Naive thymus-derived CD8-positive, alpha-beta T cell (primary cell): ENCODE measurements at regions not wholly inside any gene's neighbourhood (a gene's known extent, or its start where the extent isn't known, plus 50 kb on each side); places are given as distances from the start of the nearest gene placed in this dataset.

Experiments used
- ATAC-seq, 2 donors: fragments of 150-1000 bp; cut with Tn5 transposase in 1 of 2; sonication (Bioruptor Pico), chemical (Tn5 transposase) in 1 of 2; 1 replicate in 1 of 2; 2 replicates in 1 of 2; pipeline ENCODE4 v1.10.0; 2021; ENCODE audit warnings: mild to moderate bottlenecking in 2 of 2, moderate library complexity in 2 of 2
- POLR2A ChIA-PET: fragments of 350-600 bp; sonication (Branson Sonifier 250); formaldehyde crosslinking; loops from one replicate; lab custom pipeline; 2021; ENCODE audit warnings: antibody characterized with exemption; lab: Charles Lee
- DNase-seq, 10 donors: peaks; one replicate each; pipeline versions ENCODE4 v3.0.0 to v3.0.0-alpha.2; 2020 to 2022
- H3K27ac Mint-ChIP-seq, 10 donors: one replicate each; pipeline ENCODE4 v1.8.0; 2020 to 2022; ENCODE audit warnings: mild to moderate bottlenecking in 10 of 10, mixed read lengths in 10 of 10, moderate library complexity in 4 of 10, inconsistent platforms in 1 of 10
- H3K27me3 Mint-ChIP-seq, 5 donors: one replicate each; pipeline ENCODE4 v1.8.0; 2021 to 2022; ENCODE audit warnings: mixed read lengths in 5 of 5
- H3K36me3 Mint-ChIP-seq, 3 donors: one replicate each; pipeline ENCODE4 v1.8.0; 2020 to 2022; ENCODE audit warnings: mixed read lengths in 3 of 3, mild to moderate bottlenecking in 2 of 3, inconsistent platforms in 1 of 3
- H3K4me1 Mint-ChIP-seq, 4 donors: one replicate each; pipeline ENCODE4 v1.8.0; 2021 to 2022; ENCODE audit warnings: mixed read lengths in 4 of 4
- H3K4me3 Mint-ChIP-seq, 10 donors: one replicate each; pipeline ENCODE4 v1.8.0; 2020 to 2022; ENCODE audit warnings: mild to moderate bottlenecking in 10 of 10, mixed read lengths in 10 of 10, moderate library complexity in 6 of 10, inconsistent platforms in 1 of 10
- H3K9me3 Mint-ChIP-seq, 9 donors: one replicate each; pipeline ENCODE4 v1.8.0; 2020 to 2022; ENCODE audit warnings: mixed read lengths in 9 of 9, mild to moderate bottlenecking in 3 of 9, inconsistent platforms in 1 of 9, moderate library complexity in 1 of 9

DNA sequence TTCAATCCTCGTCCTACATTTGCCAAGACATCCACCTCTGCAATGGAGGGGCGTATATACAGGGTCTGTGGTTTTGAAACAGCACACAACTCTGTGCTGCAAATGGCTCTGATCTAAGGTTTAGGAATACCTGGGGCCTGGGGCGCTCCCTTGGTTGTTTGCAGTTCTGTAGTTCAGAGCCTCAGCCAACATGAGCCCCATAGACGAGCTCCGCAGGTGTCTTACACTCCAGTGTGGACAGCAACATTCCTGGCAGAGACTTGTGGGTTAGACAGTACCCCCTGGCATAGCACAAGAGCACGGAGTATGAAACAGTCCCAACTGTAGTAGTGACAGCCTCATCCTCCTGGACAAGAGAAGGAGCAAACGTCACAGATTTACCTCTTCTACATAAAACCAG lies 120.3 kb upstream of the BARHL2 start:
- Mint-ChIP-seq H3K36me3 (peaks cover 4 to 18% (median 4%) of the 10 kb centered on the region in 3 donors), H3K9me3 (peaks cover 0 to 4% (median 0%) of the 10 kb centered on the region in 9 donors), H3K27me3 (peaks cover 71 to 100% (median 82%) of the 10 kb centered on the region in 5 donors), H3K4me1 (peaks cover 12 to 38% (median 25%) of the 10 kb centered on the region in 4 donors), H3K27ac (no peak overlapping the region), H3K4me3 (peak overlapping the region in 1 of 10 donors; percentile 69)
- DNase-seq (no peak), ATAC-seq (no peak)
- POLR2A ChIA-PET: no interaction called here

DNA sequence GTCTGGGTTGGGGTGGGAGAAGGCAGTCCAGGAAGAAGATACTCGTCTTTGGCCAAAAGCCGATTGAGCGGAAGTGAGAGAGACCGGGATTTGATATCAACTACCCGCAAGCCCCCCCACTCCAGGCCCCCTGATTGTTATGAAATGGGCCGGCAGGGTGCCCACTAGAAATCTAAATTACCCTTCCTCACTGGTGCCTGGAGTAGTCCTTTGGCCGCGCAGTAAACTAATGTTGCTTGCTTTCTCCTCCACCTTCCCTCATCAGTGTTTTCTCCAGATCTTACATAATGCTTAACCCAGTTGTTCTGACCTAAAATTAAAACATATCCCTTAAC lies 119.2 kb upstream of the BARHL2 start:
- no peak overlapping the region for H3K27ac Mint-ChIP-seq
- POLR2A ChIA-PET: no interaction called here
- peaks cover 0 to 6% (median 0%) of the 10 kb centered on the region in 9 donors for H3K9me3 Mint-ChIP-seq
- DNase-seq (no peak), ATAC-seq (peak in 1 of 2 donors; percentile 11)
- H3K4me3 Mint-ChIP-seq: peak overlapping the region; percentile 13 to 73 (median 70)
- peaks cover 75 to 100% (median 84%) of the 10 kb centered on the region in 5 donors for H3K27me3 Mint-ChIP-seq
- peaks cover 12 to 38% (median 25%) of the 10 kb centered on the region in 4 donors for H3K4me1 Mint-ChIP-seq
- peaks cover 4 to 21% (median 4%) of the 10 kb centered on the region in 3 donors for H3K36me3 Mint-ChIP-seq

DNA sequence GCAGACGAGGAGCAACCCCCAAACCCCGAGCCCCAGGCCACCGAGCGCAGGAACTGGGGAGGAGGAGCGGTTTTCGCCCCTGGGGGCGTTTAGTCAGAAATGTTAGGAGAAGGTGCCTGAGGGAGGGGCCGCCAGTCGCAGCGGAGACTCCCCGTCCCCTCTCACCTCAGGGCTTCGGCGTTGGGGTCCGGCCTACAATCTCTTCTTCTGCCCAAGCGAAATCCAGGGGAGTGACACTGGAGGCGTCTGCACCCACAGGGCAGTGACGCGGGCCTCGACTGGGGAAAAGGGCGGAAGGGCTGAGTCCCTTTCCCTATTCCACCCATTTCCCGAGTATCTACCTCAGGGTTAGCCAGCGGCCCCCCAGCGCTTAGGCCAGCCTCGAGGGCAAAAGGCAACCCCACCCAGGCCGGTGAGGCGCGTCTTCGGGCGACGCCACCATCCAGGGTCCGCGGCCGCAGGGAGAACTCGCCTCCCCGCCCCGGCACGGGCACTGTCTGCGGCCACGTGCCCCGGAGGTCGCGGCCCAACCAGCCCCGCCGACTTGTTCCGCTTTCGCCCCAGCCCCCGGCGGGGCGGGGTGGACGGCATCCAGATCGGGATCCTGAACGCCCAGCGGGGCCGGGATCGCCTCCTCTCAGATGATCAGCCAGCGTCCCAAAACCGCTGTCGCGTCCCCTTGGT lies 118.7 kb upstream of the BARHL2 start:
- H3K4me3 Mint-ChIP-seq: peak overlapping the region; percentile 13 to 73 (median 66)
- no peak overlapping the region for H3K27ac Mint-ChIP-seq
- H3K36me3 Mint-ChIP-seq: peaks cover 1 to 16% (median 4%) of the 10 kb centered on the region in 3 donors
- POLR2A ChIA-PET: no interaction called here
- H3K9me3 Mint-ChIP-seq: peaks cover 0 to 6% (median 0%) of the 10 kb centered on the region in 9 donors
- peak; percentile 5 to 22 for ATAC-seq
- DNase-seq: no peak
- H3K27me3 Mint-ChIP-seq: peaks cover 75 to 100% (median 84%) of the 10 kb centered on the region in 5 donors
- peaks cover 12 to 38% (median 24%) of the 10 kb centered on the region in 4 donors for H3K4me1 Mint-ChIP-seq

DNA sequence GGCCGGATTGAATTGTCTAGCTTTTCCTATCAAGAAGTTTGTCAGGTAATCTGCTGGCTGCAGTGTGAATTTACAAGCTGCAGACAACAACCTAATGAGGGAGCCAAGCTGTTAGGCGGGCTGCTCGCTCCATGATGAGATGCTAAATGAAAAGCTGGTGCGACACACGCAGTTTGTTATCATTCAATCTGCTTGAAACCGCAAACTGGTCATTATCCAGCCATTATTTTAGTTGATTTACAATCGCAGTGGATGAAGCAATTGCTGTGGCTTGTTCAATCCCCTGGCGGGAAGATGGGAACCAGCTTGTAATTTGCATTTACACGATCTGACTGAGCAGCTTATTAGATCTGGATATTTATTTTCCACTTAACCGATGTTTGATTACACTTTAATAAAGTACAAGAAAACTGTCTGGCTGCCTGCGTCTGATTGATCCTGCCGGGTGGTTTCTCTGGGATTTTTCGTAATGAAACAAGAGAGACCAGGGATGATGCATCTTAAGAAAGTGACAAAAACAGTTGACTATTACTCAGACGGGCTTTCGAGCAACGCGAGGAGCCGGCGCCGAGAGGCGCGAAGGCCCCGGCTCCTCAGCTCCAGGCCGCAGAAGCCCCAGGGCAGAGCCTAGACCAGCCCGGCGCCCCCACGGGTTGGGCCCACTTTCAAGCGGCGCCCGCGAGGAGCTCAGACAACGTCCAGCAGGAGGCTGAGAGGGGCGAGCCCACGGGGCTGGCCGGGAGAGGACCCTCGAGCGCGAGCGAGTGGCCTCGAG lies 118.0 kb upstream of the BARHL2 start:
- H3K27me3 Mint-ChIP-seq: peaks cover 70 to 100% (median 83%) of the 10 kb centered on the region in 5 donors
- H3K9me3 Mint-ChIP-seq: peaks cover 0 to 6% (median 0%) of the 10 kb centered on the region in 9 donors
- H3K27ac Mint-ChIP-seq: peak overlapping the region in 1 of 10 donors; percentile 32
- POLR2A ChIA-PET: no interaction called here
- ATAC-seq (peak; percentile 39), DNase-seq (peak in 1 of 10 donors; percentile 11)
- peak overlapping the region; percentile 21 to 73 (median 55) for H3K4me3 Mint-ChIP-seq
- peaks cover 12 to 32% (median 24%) of the 10 kb centered on the region in 4 donors for H3K4me1 Mint-ChIP-seq
- H3K36me3 Mint-ChIP-seq: peaks cover 1 to 15% (median 4%) of the 10 kb centered on the region in 3 donors

DNA sequence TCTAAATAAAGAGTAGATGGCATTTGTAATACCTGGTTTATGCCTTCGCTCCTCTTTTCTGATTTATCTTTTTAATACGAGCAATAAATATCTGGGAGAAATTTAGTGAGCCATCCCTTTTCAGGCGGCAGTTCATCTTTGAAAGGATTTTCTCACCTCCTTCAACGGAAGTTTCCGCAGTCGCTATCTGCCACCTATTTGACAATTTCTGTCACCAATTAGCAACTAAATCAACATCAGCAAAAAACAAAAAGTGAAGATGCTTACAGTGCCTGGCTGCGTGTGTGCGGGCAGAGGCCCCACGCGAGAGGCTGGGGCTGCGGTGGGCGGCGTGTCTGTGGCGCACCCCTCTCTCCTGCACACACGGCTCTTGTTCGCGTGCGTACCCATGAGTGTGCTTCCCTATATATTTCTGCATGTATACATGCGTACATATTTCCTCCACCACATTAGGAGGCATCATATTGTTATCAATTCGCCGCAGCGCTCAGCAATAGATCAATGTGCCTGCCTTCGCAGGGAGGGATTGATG lies 117.3 kb upstream of the BARHL2 start:
- DNase-seq (peak in 1 of 10 donors; percentile 10), ATAC-seq (peak; percentile 50 to 53)
- peak overlapping the region; percentile 21 to 73 (median 55) for H3K4me3 Mint-ChIP-seq
- peaks cover 1 to 15% (median 4%) of the 10 kb centered on the region in 3 donors for H3K36me3 Mint-ChIP-seq
- peaks cover 68 to 100% (median 82%) of the 10 kb centered on the region in 5 donors for H3K27me3 Mint-ChIP-seq
- H3K4me1 Mint-ChIP-seq: peaks cover 12 to 29% (median 22%) of the 10 kb centered on the region in 4 donors
- H3K27ac Mint-ChIP-seq: peak overlapping the region in 1 of 10 donors; percentile 32
- H3K9me3 Mint-ChIP-seq: peaks cover 0 to 6% (median 0%) of the 10 kb centered on the region in 9 donors
- POLR2A ChIA-PET: no interaction called here

DNA sequence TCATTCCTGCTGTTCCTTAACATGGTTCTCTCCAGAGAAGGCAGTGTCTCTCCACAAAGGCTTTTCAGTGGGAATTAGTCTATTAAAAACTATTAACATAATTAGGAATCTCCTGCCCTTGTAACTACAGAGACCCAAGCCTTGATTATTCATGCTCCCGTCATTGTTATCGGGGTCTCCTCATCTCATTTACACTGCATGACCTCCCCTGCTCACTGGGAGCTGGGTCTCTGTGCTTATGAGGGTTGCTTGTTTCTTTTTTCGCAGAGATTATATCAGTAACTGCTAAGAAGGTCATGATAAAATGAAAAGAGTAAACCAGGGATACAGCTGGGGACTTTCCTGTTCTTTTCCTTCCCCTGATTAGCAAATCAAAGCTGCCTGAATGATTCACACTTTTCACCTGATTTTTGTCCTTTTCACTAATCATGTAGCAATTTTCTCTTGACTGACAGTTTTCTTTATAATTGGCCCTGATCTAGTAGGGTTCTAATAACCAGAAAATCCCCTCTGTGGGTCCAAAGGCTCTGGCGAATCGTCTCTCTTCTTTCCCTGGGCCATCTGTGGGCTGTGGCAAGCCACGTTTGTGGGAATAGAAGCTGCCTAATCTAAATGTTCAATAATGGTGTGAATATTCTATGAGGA lies 116.5 kb upstream of the BARHL2 start:
- no peak for DNase-seq
- H3K4me3 Mint-ChIP-seq: peak overlapping the region in 1 of 10 donors; percentile 69
- H3K4me1 Mint-ChIP-seq: peaks cover 12 to 29% (median 21%) of the 10 kb centered on the region in 4 donors
- no peak overlapping the region for H3K27ac Mint-ChIP-seq
- H3K27me3 Mint-ChIP-seq: peaks cover 65 to 96% (median 74%) of the 10 kb centered on the region in 5 donors
- peaks cover 0 to 6% (median 0%) of the 10 kb centered on the region in 9 donors for H3K9me3 Mint-ChIP-seq
- no peak for ATAC-seq
- H3K36me3 Mint-ChIP-seq: peaks cover 1 to 15% (median 4%) of the 10 kb centered on the region in 3 donors
- POLR2A ChIA-PET: no interaction called here

DNA sequence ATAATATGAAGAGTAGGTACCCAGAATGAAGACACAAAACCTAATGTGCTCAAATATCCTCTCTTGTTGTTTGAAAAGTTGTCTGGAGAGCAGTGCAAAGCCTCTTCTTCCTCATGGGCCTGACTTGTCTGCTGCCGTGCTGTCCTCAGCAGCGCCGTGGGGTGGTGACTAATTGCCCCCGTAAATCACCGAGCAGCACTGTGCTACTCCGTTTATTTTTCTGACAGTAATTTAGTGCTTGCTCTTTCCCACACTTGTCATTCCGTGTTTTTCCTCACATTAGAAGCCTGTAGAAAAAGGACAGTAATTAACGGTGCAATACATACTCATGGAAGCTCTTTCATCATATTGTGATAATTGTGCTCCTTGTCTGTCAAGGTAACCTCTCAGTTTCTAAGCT lies 114.8 kb upstream of the BARHL2 start:
- Mint-ChIP-seq H3K4me3 (no peak overlapping the region), H3K36me3 (peaks cover 1 to 15% (median 2%) of the 10 kb centered on the region in 3 donors), H3K4me1 (peaks cover 12 to 29% (median 21%) of the 10 kb centered on the region in 4 donors), H3K27ac (no peak overlapping the region), H3K9me3 (peaks cover 0 to 6% (median 0%) of the 10 kb centered on the region in 9 donors), H3K27me3 (peaks cover 60 to 90% (median 68%) of the 10 kb centered on the region in 5 donors)
- POLR2A ChIA-PET: no interaction called here
- DNase-seq (no peak), ATAC-seq (no peak)

DNA sequence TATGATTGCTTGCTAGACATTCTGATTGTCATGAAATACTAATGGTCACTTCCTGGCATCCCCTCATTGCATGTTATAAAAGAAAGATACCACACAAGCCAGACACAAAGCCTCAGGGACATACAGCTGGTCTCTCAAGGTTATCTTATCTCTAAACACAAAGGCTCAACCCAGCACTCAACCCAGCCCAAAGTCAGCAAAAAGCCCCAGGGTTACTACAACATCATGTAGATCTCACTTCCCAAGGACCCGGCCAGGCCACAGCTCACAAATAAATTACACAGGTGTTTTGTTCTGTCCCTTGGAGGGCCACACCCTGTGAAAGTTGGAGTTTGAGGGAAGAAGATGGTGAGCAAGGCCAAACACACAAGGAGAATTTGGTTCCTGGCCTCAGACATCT lies 109.7 kb upstream of the BARHL2 start:
- no peak overlapping the region for H3K27ac Mint-ChIP-seq
- peaks cover 44 to 82% (median 54%) of the 10 kb centered on the region in 5 donors for H3K27me3 Mint-ChIP-seq
- peaks cover 0 to 4% (median 0%) of the 10 kb centered on the region in 3 donors for H3K36me3 Mint-ChIP-seq
- H3K4me1 Mint-ChIP-seq: no peaks in the 10 kb centered on the region
- ATAC-seq (no peak), DNase-seq (no peak)
- H3K4me3 Mint-ChIP-seq: no peak overlapping the region
- POLR2A ChIA-PET: no interaction called here
- peaks cover 0 to 2% (median 0%) of the 10 kb centered on the region in 9 donors for H3K9me3 Mint-ChIP-seq

DNA sequence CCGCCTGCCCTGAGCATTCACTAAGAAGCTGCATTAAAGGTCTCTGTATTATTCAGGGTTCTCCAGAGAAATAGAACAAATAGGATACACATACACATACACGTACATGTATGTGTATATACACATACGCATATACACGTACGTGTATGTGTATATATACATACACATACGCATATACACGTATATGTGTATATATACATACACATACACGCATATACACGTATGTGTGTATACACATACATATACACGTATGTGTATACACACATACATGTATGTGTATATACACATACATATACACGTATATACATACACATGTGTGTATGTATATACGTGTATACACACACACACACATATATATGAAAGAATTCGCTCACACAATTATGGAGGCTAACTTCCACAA lies 108.9 kb upstream of the BARHL2 start:
- no peak overlapping the region for H3K27ac Mint-ChIP-seq
- H3K36me3 Mint-ChIP-seq: no peaks in the 10 kb centered on the region
- H3K4me1 Mint-ChIP-seq: no peaks in the 10 kb centered on the region
- POLR2A ChIA-PET: no interaction called here
- peaks cover 42 to 80% (median 50%) of the 10 kb centered on the region in 5 donors for H3K27me3 Mint-ChIP-seq
- no peaks in the 10 kb centered on the region for H3K9me3 Mint-ChIP-seq
- H3K4me3 Mint-ChIP-seq: no peak overlapping the region
- DNase-seq: no peak
- no peak for ATAC-seq

DNA sequence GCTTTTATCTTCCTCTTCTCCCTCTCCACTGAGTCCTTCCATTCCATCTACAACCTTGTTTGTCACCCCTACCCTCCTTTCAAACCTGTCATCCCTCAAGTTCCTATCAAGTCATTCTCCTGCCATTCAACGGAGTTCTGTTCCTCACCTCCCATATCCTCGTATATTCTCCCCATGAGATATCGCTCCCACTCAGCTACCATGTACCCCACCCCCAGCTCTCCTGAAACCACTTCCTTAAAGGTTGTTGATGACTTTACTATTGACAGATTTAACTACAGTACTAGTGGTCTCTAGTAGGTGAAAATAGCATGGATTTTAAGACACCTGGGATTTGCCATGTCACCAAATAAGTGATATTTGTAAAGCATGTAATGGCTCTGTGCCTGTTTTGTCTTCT lies 107.4 kb upstream of the BARHL2 start:
- Mint-ChIP-seq H3K4me1 (no peaks in the 10 kb centered on the region), H3K4me3 (no peak overlapping the region), H3K27ac (no peak overlapping the region), H3K27me3 (peaks cover 37 to 65% (median 40%) of the 10 kb centered on the region in 5 donors), H3K36me3 (no peaks in the 10 kb centered on the region), H3K9me3 (no peaks in the 10 kb centered on the region)
- no peak for DNase-seq
- POLR2A ChIA-PET: no interaction called here
- ATAC-seq: no peak

DNA sequence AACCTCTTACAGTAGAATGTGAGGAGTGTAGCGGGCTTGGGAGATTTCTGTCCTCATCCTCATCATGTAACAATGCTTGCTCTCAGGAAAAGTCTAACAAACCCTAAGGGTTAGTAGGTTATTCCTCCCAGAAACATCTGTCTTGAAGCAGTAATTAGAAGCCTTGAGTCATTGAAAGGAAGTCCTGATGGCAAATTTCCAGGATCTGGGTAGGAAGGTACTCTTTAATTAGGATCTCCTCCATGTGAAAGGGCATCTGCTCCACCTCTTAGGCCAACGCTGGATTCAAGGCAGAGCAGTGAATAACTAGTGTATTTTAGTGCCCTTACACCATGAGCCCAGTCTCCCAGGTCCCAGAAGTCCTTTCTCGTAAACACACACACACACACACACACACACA lies 106.6 kb upstream of the BARHL2 start:
- DNase-seq (no peak), ATAC-seq (no peak)
- POLR2A ChIA-PET: no interaction called here
- Mint-ChIP-seq H3K9me3 (peaks cover 0 to under 1% (median 0%) of the 10 kb centered on the region in 9 donors), H3K4me3 (no peak overlapping the region), H3K4me1 (no peaks in the 10 kb centered on the region), H3K27ac (peak overlapping the region in 1 of 10 donors; percentile 15), H3K36me3 (no peaks in the 10 kb centered on the region), H3K27me3 (peaks cover 35 to 59% (median 40%) of the 10 kb centered on the region in 5 donors)

DNA sequence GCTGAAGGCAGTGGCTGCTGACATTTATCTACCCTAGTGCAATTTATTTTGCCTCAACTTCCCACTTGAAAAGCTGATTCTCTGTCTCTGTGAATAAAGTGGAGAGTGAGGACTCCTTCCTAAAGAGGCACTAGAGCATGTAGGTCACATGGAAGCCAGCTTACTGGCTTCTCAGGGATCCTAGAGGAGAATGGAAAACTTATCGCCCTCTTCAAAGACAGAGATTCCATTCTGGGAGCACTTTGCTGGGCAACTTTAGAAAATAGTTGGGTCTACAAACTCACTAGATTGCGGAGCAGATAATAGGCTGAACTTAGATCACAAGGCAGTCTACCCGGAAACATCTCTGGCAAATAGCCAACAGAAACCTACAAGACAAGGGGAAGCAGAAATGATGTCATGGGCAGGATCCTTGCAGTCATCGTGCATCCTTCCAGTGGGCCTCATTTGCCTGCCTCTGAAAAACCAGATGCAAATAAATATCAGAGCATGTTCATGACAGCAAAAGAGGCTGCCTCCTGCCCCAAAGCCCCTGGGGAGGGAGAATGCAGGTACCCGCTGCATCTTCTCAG lies 104.8 kb upstream of the BARHL2 start:
- peaks cover 31 to 58% (median 36%) of the 10 kb centered on the region in 5 donors for H3K27me3 Mint-ChIP-seq
- H3K4me3 Mint-ChIP-seq: no peak overlapping the region
- no peaks in the 10 kb centered on the region for H3K4me1 Mint-ChIP-seq
- no peak for ATAC-seq
- no peak for DNase-seq
- H3K27ac Mint-ChIP-seq: no peak overlapping the region
- peaks cover 0 to 11% (median 0%) of the 10 kb centered on the region in 9 donors for H3K9me3 Mint-ChIP-seq
- POLR2A ChIA-PET: no interaction called here
- H3K36me3 Mint-ChIP-seq: peaks cover 0 to 3% (median 0%) of the 10 kb centered on the region in 3 donors
